Immature natural killer cell (primary cell): ENCODE measurements at regions not wholly inside any gene's neighbourhood (a gene's known extent, or its start where the extent isn't known, plus 50 kb on each side); places are given as distances from the start of the nearest gene placed in this dataset.

Source experiments
- DNase-seq, 3 donors: peaks; one replicate each; pipeline ENCODE4 v3.0.0; 2022; ENCODE audit warnings: mixed read lengths in 1 of 3
- H3K27ac Mint-ChIP-seq, 6 donors: one replicate each; pipeline ENCODE4 v1.8.0; 2020; ENCODE audit warnings: mixed read lengths in 6 of 6, mild to moderate bottlenecking in 5 of 6, inconsistent platforms in 4 of 6, moderate library complexity in 3 of 6
- H3K27me3 Mint-ChIP-seq, 3 donors: one replicate each; pipeline ENCODE4 v1.8.0; 2020 to 2021; ENCODE audit warnings: low read depth in 3 of 3, mild to moderate bottlenecking in 3 of 3, mixed read lengths in 3 of 3, moderate library complexity in 3 of 3, inconsistent platforms in 1 of 3
- H3K36me3 Mint-ChIP-seq, 3 donors: one replicate each; pipeline ENCODE4 v1.8.0; 2020; ENCODE audit warnings: mixed read lengths in 3 of 3, inconsistent platforms in 2 of 3, mild to moderate bottlenecking in 2 of 3
- H3K4me1 Mint-ChIP-seq, 2 donors: one replicate each; pipeline ENCODE4 v1.8.0; 2020; ENCODE audit warnings: inconsistent platforms in 2 of 2, mild to moderate bottlenecking in 2 of 2, mixed read lengths in 2 of 2, moderate library complexity in 1 of 2
- H3K4me3 Mint-ChIP-seq, 5 donors: one replicate each; pipeline ENCODE4 v1.8.0; 2020; ENCODE audit warnings: mild to moderate bottlenecking in 5 of 5, mixed read lengths in 5 of 5, inconsistent platforms in 3 of 5, moderate library complexity in 3 of 5
- H3K9me3 Mint-ChIP-seq, 6 donors: one replicate each; pipeline ENCODE4 v1.8.0; 2020; ENCODE audit warnings: mild to moderate bottlenecking in 6 of 6, mixed read lengths in 6 of 6, inconsistent platforms in 4 of 6, moderate library complexity in 3 of 6

GRCh38 chr2:221107424-221107823, 464.7 kb downstream of the EPHA4 start:
- Mint-ChIP-seq H3K27ac (no peak overlapping the region), H3K27me3 (peaks cover 1 to 5% (median 3%) of the 10 kb centered on the region in 3 donors), H3K9me3 (no peaks in the 10 kb centered on the region), H3K4me1 (peaks cover 5 to 14% of the 10 kb centered on the region in 2 donors), H3K36me3 (no peaks in the 10 kb centered on the region), H3K4me3 (no peak overlapping the region)
- no peak for DNase-seq

- Mint-ChIP-seq H3K27ac (no peak overlapping the region), H3K9me3 (no peaks in the 10 kb centered on the region), H3K36me3 (no peaks in the 10 kb centered on the region), H3K4me3 (no peak overlapping the region), H3K4me1 (peaks cover 0 to 3% of the 10 kb centered on the region in 2 donors), H3K27me3 (peaks cover 1 to 5% (median 3%) of the 10 kb centered on the region in 3 donors)
- DNase-seq, result no peak
Measured at GRCh38 chr2:221109552-221109951, 462.6 kb downstream of the EPHA4 start.

GRCh38 chr2:221111739-221112138, 460.4 kb downstream of the EPHA4 start:
- H3K36me3 Mint-ChIP-seq, result no peaks in the 10 kb centered on the region
- no peaks in the 10 kb centered on the region for H3K4me1 Mint-ChIP-seq
- H3K4me3 Mint-ChIP-seq, result no peak overlapping the region
- no peak overlapping the region for H3K27ac Mint-ChIP-seq
- no peak for DNase-seq
- peaks cover 0 to 3% (median 0%) of the 10 kb centered on the region in 6 donors for H3K9me3 Mint-ChIP-seq
- H3K27me3 Mint-ChIP-seq, result peaks cover 0 to 3% (median 2%) of the 10 kb centered on the region in 3 donors

- no peaks in the 10 kb centered on the region for H3K36me3 Mint-ChIP-seq
- no peak overlapping the region for H3K27ac Mint-ChIP-seq
- H3K27me3 Mint-ChIP-seq, result peaks cover 0 to 3% (median 2%) of the 10 kb centered on the region in 3 donors
- no peak overlapping the region for H3K4me3 Mint-ChIP-seq
- no peaks in the 10 kb centered on the region for H3K4me1 Mint-ChIP-seq
- DNase-seq, result no peak
- H3K9me3 Mint-ChIP-seq, result peaks cover 0 to 3% (median 0%) of the 10 kb centered on the region in 6 donors
Measured at GRCh38 chr2:221112744-221113143, 459.4 kb downstream of the EPHA4 start.

- no peaks in the 10 kb centered on the region for H3K36me3 Mint-ChIP-seq
- no peak overlapping the region for H3K4me3 Mint-ChIP-seq
- DNase-seq, result no peak
- H3K4me1 Mint-ChIP-seq, result no peaks in the 10 kb centered on the region
- no peak overlapping the region for H3K27ac Mint-ChIP-seq
- peaks cover 0 to 2% (median 1%) of the 10 kb centered on the region in 3 donors for H3K27me3 Mint-ChIP-seq
- peaks cover 0 to 3% (median 0%) of the 10 kb centered on the region in 6 donors for H3K9me3 Mint-ChIP-seq
Measured at GRCh38 chr2:221115944-221116343, 456.2 kb downstream of the EPHA4 start.

GRCh38 chr2:221120643-221121042, 451.5 kb downstream of the EPHA4 start:
- peaks cover 0 to 1% (median 0%) of the 10 kb centered on the region in 6 donors for H3K9me3 Mint-ChIP-seq
- H3K4me3 Mint-ChIP-seq, result no peak overlapping the region
- no peak for DNase-seq
- peaks cover 3 to 5% (median 4%) of the 10 kb centered on the region in 3 donors for H3K27me3 Mint-ChIP-seq
- no peak overlapping the region for H3K27ac Mint-ChIP-seq
- H3K36me3 Mint-ChIP-seq, result no peaks in the 10 kb centered on the region
- H3K4me1 Mint-ChIP-seq, result no peaks in the 10 kb centered on the region

GRCh38 chr2:221123396-221123795, 448.7 kb downstream of the EPHA4 start:
- H3K4me1 Mint-ChIP-seq, result no peaks in the 10 kb centered on the region
- no peaks in the 10 kb centered on the region for H3K36me3 Mint-ChIP-seq
- DNase-seq, result no peak
- no peak overlapping the region for H3K4me3 Mint-ChIP-seq
- H3K27me3 Mint-ChIP-seq, result peaks cover 3 to 11% (median 5%) of the 10 kb centered on the region in 3 donors
- H3K9me3 Mint-ChIP-seq, result peaks cover 0 to 1% (median 0%) of the 10 kb centered on the region in 6 donors
- no peak overlapping the region for H3K27ac Mint-ChIP-seq

GRCh38 chr2:221124532-221125240, 447.4 kb downstream of the EPHA4 start:
- Mint-ChIP-seq H3K27me3 (peaks cover 3 to 11% (median 3%) of the 10 kb centered on the region in 3 donors), H3K4me1 (no peaks in the 10 kb centered on the region), H3K27ac (no peak overlapping the region), H3K36me3 (no peaks in the 10 kb centered on the region), H3K9me3 (peaks cover 0 to 1% (median 0%) of the 10 kb centered on the region in 6 donors), H3K4me3 (no peak overlapping the region)
- no peak for DNase-seq

GRCh38 chr2:221125691-221126090, 446.4 kb downstream of the EPHA4 start:
- Mint-ChIP-seq H3K27ac (no peak overlapping the region), H3K36me3 (no peaks in the 10 kb centered on the region), H3K4me1 (no peaks in the 10 kb centered on the region), H3K9me3 (no peaks in the 10 kb centered on the region), H3K27me3 (peaks cover 3 to 11% (median 3%) of the 10 kb centered on the region in 3 donors), H3K4me3 (no peak overlapping the region)
- no peak for DNase-seq

- Mint-ChIP-seq H3K27ac (no peak overlapping the region), H3K4me3 (no peak overlapping the region), H3K9me3 (no peaks in the 10 kb centered on the region), H3K4me1 (no peaks in the 10 kb centered on the region), H3K27me3 (peaks cover 0 to 8% (median under 1%) of the 10 kb centered on the region in 3 donors), H3K36me3 (no peaks in the 10 kb centered on the region)
- no peak for DNase-seq
Measured at GRCh38 chr2:221129657-221130056, 442.4 kb downstream of the EPHA4 start.

- no peaks in the 10 kb centered on the region for H3K4me1 Mint-ChIP-seq
Measured at GRCh38 chr2:221130431-221130830, 441.7 kb downstream of the EPHA4 start.

GRCh38 chr2:221133941-221134340, 438.2 kb downstream of the EPHA4 start:
- no peak overlapping the region for H3K4me3 Mint-ChIP-seq
- no peak overlapping the region for H3K27ac Mint-ChIP-seq
- peaks cover 0 to 2% (median 0%) of the 10 kb centered on the region in 3 donors for H3K27me3 Mint-ChIP-seq
- no peaks in the 10 kb centered on the region for H3K9me3 Mint-ChIP-seq
- H3K36me3 Mint-ChIP-seq, result no peaks in the 10 kb centered on the region
- DNase-seq, result no peak
- no peaks in the 10 kb centered on the region for H3K4me1 Mint-ChIP-seq

More at GRCh38 chr2:221130431-221130830, 441.7 kb downstream of the EPHA4 start:
- DNase-seq, result no peak
- H3K4me3 Mint-ChIP-seq, result no peak overlapping the region
- no peaks in the 10 kb centered on the region for H3K36me3 Mint-ChIP-seq
- H3K9me3 Mint-ChIP-seq, result no peaks in the 10 kb centered on the region
- no peak overlapping the region for H3K27ac Mint-ChIP-seq
- peaks cover 0 to 8% (median 0%) of the 10 kb centered on the region in 3 donors for H3K27me3 Mint-ChIP-seq

- no peak overlapping the region for H3K27ac Mint-ChIP-seq
Measured at GRCh38 chr2:221134718-221135117, 437.4 kb downstream of the EPHA4 start.

GRCh38 chr2:221135699-221136098, 436.4 kb downstream of the EPHA4 start:
- Mint-ChIP-seq H3K9me3 (no peaks in the 10 kb centered on the region), H3K36me3 (no peaks in the 10 kb centered on the region), H3K4me3 (no peak overlapping the region), H3K27ac (no peak overlapping the region), H3K27me3 (peaks cover 0 to 2% (median 0%) of the 10 kb centered on the region in 3 donors), H3K4me1 (no peaks in the 10 kb centered on the region)
- DNase-seq, result no peak

More at GRCh38 chr2:221134718-221135117, 437.4 kb downstream of the EPHA4 start:
- Mint-ChIP-seq H3K36me3 (no peaks in the 10 kb centered on the region), H3K27me3 (peaks cover 0 to 2% (median 0%) of the 10 kb centered on the region in 3 donors), H3K9me3 (no peaks in the 10 kb centered on the region), H3K4me1 (no peaks in the 10 kb centered on the region), H3K4me3 (no peak overlapping the region)
- no peak for DNase-seq

GRCh38 chr2:221137385-221137784, 434.7 kb downstream of the EPHA4 start:
- Mint-ChIP-seq H3K4me1 (no peaks in the 10 kb centered on the region), H3K36me3 (no peaks in the 10 kb centered on the region), H3K4me3 (no peak overlapping the region), H3K27ac (no peak overlapping the region), H3K9me3 (no peaks in the 10 kb centered on the region), H3K27me3 (peaks cover 0 to 2% (median 0%) of the 10 kb centered on the region in 3 donors)
- DNase-seq, result no peak
